HL-60 (cell line): ENCODE measurements at regions not wholly inside any gene's neighbourhood (a gene's known extent, or its start where the extent isn't known, plus 50 kb on each side); places are given as distances from the start of the nearest gene placed in this dataset.
A peak's percentile ranks its signal among the peaks of the same experiment; 100 is the strongest.

Experiments used
- DNase-seq, 2 experiments: peaks; one replicate each; pipeline ENCODE4 v3.0.0-alpha.2; 2010 to 2020; ENCODE audit warnings: low read depth in 1 of 2, low spot score in 1 of 2
- H3K27ac ChIP-seq: fragments of 250-450 bp; sonication (Bioruptor Pico); replicated peaks from 2 replicates; pipeline ENCODE4 v1.5.1; 2020; ENCODE audit warnings: mild to moderate bottlenecking, moderate library complexity
- H3K27me3 ChIP-seq: fragments of 250-450 bp; sonication (Bioruptor Pico); 2 replicates; pipeline ENCODE4 v1.5.1; 2021; ENCODE audit warnings: mild to moderate bottlenecking, moderate library complexity; ENCODE audit not compliant: insufficient read depth, poor library complexity, severe bottlenecking
- H3K4me3 ChIP-seq: replicated peaks from 2 replicates; pipeline ENCODE4 v1.5.1; 2011; ENCODE audit warnings: mild to moderate bottlenecking, control low read depth, low read length; ENCODE audit not compliant: insufficient read depth
- CTCF ChIP-seq: IDR thresholded peaks from one replicate; pipeline ENCODE4 v1.5.1; 2011; ENCODE audit warnings: low read length, control low read depth, inconsistent platforms; ENCODE audit not compliant: insufficient read depth
- GABPA ChIP-seq: IDR thresholded peaks from 2 replicates; pipeline ENCODE4 v1.6.1; 2012; ENCODE audit warnings: low read depth
- POLR2AphosphoS5 ChIP-seq: IDR thresholded peaks from 2 replicates; pipeline ENCODE4 v1.6.1; 2012; ENCODE audit warnings: low read depth
- REST ChIP-seq: IDR thresholded peaks from 2 replicates; pipeline ENCODE4 v1.6.1; 2012; ENCODE audit warnings: low read depth; ENCODE audit not compliant: insufficient replicate concordance
- SPI1 ChIP-seq: IDR thresholded peaks from 2 replicates; pipeline ENCODE4 v1.6.1; 2012; ENCODE audit warnings: low read depth, mild to moderate bottlenecking, borderline replicate concordance

GRCh38 chr9:81083854-81084512 lies 605.4 kb downstream of the TLE1 start:
- H3K27me3 ChIP-seq = no peaks in the 10 kb centered on the region
- H3K27ac ChIP-seq = no peak overlapping the region
- H3K4me3 ChIP-seq = no peak overlapping the region
- no peak for DNase-seq
- no peak for TF ChIP-seq SPI1
- no peak for TF ChIP-seq GABPA
- TF ChIP-seq CTCF = no peak
- TF ChIP-seq REST = no peak
- TF ChIP-seq POLR2AphosphoS5 = no peak

GRCh38 chr9:81083067-81083466 lies 606.3 kb downstream of the TLE1 start:
- peak; percentile 2 to 14 for DNase-seq
- H3K4me3 ChIP-seq = no peak overlapping the region
- no peak overlapping the region for H3K27ac ChIP-seq
- H3K27me3 ChIP-seq = no peaks in the 10 kb centered on the region
- TF ChIP-seq GABPA (no peak), POLR2AphosphoS5 (no peak), SPI1 (peak; percentile 35; the same call in 1 of the 2 replicates), CTCF (peak; percentile 5), REST (no peak)

- DNase-seq = no peak
- TF ChIP-seq GABPA = no peak
- no peak for TF ChIP-seq REST
- TF ChIP-seq POLR2AphosphoS5 = no peak
- TF ChIP-seq CTCF = no peak
- TF ChIP-seq SPI1 = no peak
- H3K27ac ChIP-seq = no peak overlapping the region
Observed at GRCh38 chr9:81082221-81082620, 607.1 kb downstream of the TLE1 start.

More at GRCh38 chr9:81082221-81082620, 607.1 kb downstream of the TLE1 start:
- Histone ChIP-seq H3K27me3 (no peaks in the 10 kb centered on the region), H3K4me3 (no peak overlapping the region)
